IPS DF 4.7 (cell line): ENCODE measurements at regions not wholly inside any gene's neighbourhood (a gene's known extent, or its start where the extent isn't known, plus 50 kb on each side); places are given as distances from the start of the nearest gene placed in this dataset.
"Not testable (repeated sequence)": the region's sequence is repeated elsewhere in the genome, so short reads cannot be mapped to it uniquely, and the experiment has no call there.

Experiments
- DNase-seq: peaks from one replicate; pipeline ENCODE4 v3.0.0-alpha.2; 2013; ENCODE audit warnings: low spot score; ENCODE audit errors: extremely low read depth

- no peak for DNase-seq
These were observed 120.4 kb downstream of the C9orf152 start for GRCh38 chr9:110087605-110088004.

- DNase-seq: no peak
These were observed 119.9 kb downstream of the C9orf152 start for GRCh38 chr9:110088099-110088498.

- no peak for DNase-seq
These were observed 118.1 kb downstream of the C9orf152 start for GRCh38 chr9:110089681-110090370.

GRCh38 chr9:110092792-110093191 lies 115.2 kb downstream of the C9orf152 start:
- DNase-seq: no peak

- no peak for DNase-seq
These were observed 114.5 kb downstream of the C9orf152 start for GRCh38 chr9:110093417-110093816.

GRCh38 chr9:110093871-110094270 lies 114.1 kb downstream of the C9orf152 start:
- DNase-seq: no peak

GRCh38 chr9:110095161-110095595 lies 112.8 kb downstream of the C9orf152 start:
- no peak for DNase-seq

GRCh38 chr9:110095776-110096175 lies 112.2 kb downstream of the C9orf152 start:
- no peak for DNase-seq

GRCh38 chr9:110096674-110097073 lies 111.3 kb downstream of the C9orf152 start:
- DNase-seq: not testable (repeated sequence)

GRCh38 chr9:110099236-110100095 lies 108.5 kb downstream of the C9orf152 start:
- DNase-seq: no peak

- no peak for DNase-seq
These were observed 106.3 kb downstream of the C9orf152 start for GRCh38 chr9:110101531-110102161.

GRCh38 chr9:110103257-110103656 lies 104.7 kb downstream of the C9orf152 start:
- DNase-seq: no peak

- no peak for DNase-seq
These were observed 103.6 kb downstream of the C9orf152 start for GRCh38 chr9:110104261-110104809.

GRCh38 chr9:110105107-110105506 lies 102.9 kb downstream of the C9orf152 start:
- DNase-seq: no peak

- DNase-seq: no peak
These were observed 101.3 kb downstream of the C9orf152 start for GRCh38 chr9:110106661-110107060.

- no peak for DNase-seq
These were observed 98.4 kb downstream of the C9orf152 start for GRCh38 chr9:110109333-110110092.

- no peak for DNase-seq
These were observed 97.8 kb downstream of the C9orf152 start for GRCh38 chr9:110110154-110110553.

- no peak for DNase-seq
These were observed 96.1 kb downstream of the C9orf152 start for GRCh38 chr9:110111868-110112267.

GRCh38 chr9:110112792-110113191 lies 95.2 kb downstream of the C9orf152 start:
- no peak for DNase-seq

- DNase-seq: no peak
These were observed 93.7 kb downstream of the C9orf152 start for GRCh38 chr9:110114086-110114858.
